ENCODE measurements at regions not wholly inside any gene's neighbourhood (a gene's known extent, or its start where the extent isn't known, plus 50 kb on each side); places are given as distances from the start of the nearest gene placed in this dataset.

DNA sequence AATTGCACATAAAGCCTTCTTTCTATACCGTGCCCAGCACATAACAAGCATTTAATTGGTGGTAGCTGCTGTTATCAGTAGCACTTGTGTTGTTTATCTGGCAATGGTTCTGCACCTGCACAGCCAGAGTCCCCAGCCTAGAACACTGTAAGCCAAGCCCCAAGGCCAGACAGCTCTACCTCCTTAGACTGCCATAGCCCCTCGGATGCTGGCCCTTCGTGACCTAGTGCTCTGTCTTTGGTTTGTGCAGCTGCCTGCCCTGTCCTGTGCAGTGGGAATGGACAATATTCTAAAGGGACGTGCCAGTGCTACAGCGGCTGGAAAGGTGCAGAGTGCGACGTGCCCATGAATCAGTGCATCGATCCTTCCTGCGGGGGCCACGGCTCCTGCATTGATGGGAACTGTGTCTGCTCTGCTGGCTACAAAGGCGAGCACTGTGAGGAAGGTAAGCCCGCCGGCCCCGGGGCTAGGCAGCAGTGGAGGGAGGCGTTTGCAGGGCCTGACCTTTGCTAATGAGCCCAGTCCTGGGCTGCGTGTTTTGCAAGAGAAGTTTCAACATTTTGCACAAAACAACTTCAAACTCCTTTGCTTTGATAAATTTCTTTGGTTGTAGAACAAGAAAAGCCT, 173.3 kb upstream of the WWC1 start:
- no peak for DNase-seq
- no peak overlapping the region for H3K4me3 ChIP-seq
- no peaks in the 10 kb centered on the region for H3K4me1 ChIP-seq
- H3K27ac ChIP-seq: no peak overlapping the region
- TF ChIP-seq, protein P1, sequence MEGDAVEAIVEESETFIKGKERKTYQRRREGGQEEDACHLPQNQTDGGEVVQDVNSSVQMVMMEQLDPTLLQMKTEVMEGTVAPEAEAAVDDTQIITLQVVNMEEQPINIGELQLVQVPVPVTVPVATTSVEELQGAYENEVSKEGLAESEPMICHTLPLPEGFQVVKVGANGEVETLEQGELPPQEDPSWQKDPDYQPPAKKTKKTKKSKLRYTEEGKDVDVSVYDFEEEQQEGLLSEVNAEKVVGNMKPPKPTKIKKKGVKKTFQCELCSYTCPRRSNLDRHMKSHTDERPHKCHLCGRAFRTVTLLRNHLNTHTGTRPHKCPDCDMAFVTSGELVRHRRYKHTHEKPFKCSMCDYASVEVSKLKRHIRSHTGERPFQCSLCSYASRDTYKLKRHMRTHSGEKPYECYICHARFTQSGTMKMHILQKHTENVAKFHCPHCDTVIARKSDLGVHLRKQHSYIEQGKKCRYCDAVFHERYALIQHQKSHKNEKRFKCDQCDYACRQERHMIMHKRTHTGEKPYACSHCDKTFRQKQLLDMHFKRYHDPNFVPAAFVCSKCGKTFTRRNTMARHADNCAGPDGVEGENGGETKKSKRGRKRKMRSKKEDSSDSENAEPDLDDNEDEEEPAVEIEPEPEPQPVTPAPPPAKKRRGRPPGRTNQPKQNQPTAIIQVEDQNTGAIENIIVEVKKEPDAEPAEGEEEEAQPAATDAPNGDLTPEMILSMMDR (IDR thresholded peaks at IDR 0.05): no peak
- no peaks in the 10 kb centered on the region for H3K9me3 ChIP-seq
- no peaks in the 10 kb centered on the region for H3K27me3 ChIP-seq
- no peaks in the 10 kb centered on the region for H3K36me3 ChIP-seq
- intact Hi-C loops (cut with DNase I; ENCODE audit: low total_unique reads): no loop called here

GRCh38 chr5:168120401-168121137, 170.9 kb upstream of the WWC1 start:
- DNase-seq: no peak
- no peaks in the 10 kb centered on the region for H3K4me1 ChIP-seq
- H3K27ac ChIP-seq: no peak overlapping the region
- no peak overlapping the region for H3K4me3 ChIP-seq
- H3K36me3 ChIP-seq: no peaks in the 10 kb centered on the region
- peaks cover 0 to 2% of the 10 kb centered on the region in 2 donors for H3K27me3 ChIP-seq
- intact Hi-C loops (cut with DNase I; ENCODE audit: low total_unique reads): no loop called here
- TF ChIP-seq, protein P1 (IDR thresholded peaks at IDR 0.05): no peak
- no peaks in the 10 kb centered on the region for H3K9me3 ChIP-seq

- no peaks in the 10 kb centered on the region for H3K4me1 ChIP-seq
- no peak overlapping the region for H3K27ac ChIP-seq
- no peaks in the 10 kb centered on the region for H3K9me3 ChIP-seq
- intact Hi-C loops (cut with DNase I; ENCODE audit: low total_unique reads): no loop called here
- H3K36me3 ChIP-seq: no peaks in the 10 kb centered on the region
- no peak for DNase-seq
- TF ChIP-seq, protein P1 (IDR thresholded peaks at IDR 0.05): no peak
- H3K27me3 ChIP-seq: peaks cover 0 to 5% of the 10 kb centered on the region in 2 donors
- H3K4me3 ChIP-seq: no peak overlapping the region
These were observed 170.3 kb upstream of the WWC1 start for GRCh38 chr5:168121138-168121494.

DNA sequence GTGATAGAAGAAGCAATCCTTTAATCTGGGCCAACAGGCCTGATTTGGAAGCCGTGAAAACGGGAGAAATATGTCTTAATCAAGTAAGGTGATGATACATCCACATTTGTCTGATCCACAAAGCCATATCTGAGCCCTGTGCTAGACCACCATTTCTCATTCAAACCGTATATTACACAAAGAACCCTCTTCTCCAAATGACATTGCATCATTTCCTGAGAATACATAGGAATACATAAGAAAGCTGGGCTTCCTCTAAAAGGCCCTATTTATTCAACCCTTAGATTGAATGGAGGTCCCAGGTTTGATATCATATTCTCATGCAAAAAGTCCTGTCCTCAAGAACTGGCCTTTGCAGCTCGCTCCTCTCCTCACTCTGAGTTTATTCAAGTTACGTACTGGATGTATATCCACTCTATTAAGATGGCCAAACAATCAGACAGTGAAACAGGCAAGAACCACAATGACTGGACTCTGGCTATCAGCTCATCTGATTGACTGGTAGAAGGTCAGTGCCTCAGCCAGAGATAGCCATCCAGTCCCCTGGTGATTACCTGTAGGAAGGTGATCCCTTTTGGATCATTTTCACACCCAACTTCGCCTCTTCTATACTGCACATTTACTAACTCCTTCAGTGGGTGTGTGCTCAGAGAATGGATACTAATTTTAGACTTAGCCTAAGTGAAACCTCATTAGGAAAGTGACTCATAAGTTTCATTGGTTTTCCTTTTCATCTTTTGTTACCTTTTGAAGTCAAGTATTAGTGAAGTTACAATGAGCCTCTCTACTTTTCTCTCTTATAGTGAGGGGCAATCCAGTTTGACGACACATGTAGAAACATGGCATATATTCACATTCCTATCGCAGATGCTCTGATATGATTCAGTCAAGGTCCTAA, 167.6 kb upstream of the WWC1 start:
- Histone ChIP-seq H3K4me1 (peaks cover 0 to 13% (median 7%) of the 10 kb centered on the region in 4 donors), H3K27ac (no peak overlapping the region)

More for the DNA sequence above, 167.6 kb upstream of the WWC1 start:
- intact Hi-C loops (cut with DNase I; ENCODE audit: low total_unique reads): no loop called here
- TF ChIP-seq, protein P1 (IDR thresholded peaks at IDR 0.05): no peak
- Histone ChIP-seq H3K36me3 (no peaks in the 10 kb centered on the region), H3K27me3 (peaks cover 0 to 5% of the 10 kb centered on the region in 2 donors), H3K9me3 (no peaks in the 10 kb centered on the region), H3K4me3 (no peak overlapping the region)
- DNase-seq: no peak

All from tibial artery (tissue), 4 donors.